Right ventricle myocardium inferior (tissue), 1 donor: ENCODE measurements at regions not wholly inside any gene's neighbourhood (a gene's known extent, or its start where the extent isn't known, plus 50 kb on each side); places are given as distances from the start of the nearest gene placed in this dataset.
"Not testable (repeated sequence)": the region's sequence is repeated elsewhere in the genome, so short reads cannot be mapped to it uniquely, and the experiment has no call there.

ENCODE experiments used
- ATAC-seq: fragments of 200-7000 bp; cut with Tn5 transposase; one replicate; pipeline ENCODE4 v1.9.1; 2020; ENCODE audit warnings: mild to moderate bottlenecking, moderate library complexity
- DNase-seq: peaks from one replicate; pipeline ENCODE4 v3.0.0; 2021; ENCODE audit errors: missing footprints
- intact Hi-C: fragments of 100-400 bp; cut with DNase I; formaldehyde crosslinking; loops from one replicate; pipeline ENCODE4 v1.11.0; 2022
- donor health status: DM: no; HTN: yes; CAD: no; lungs with severe emphysema.

DNA sequence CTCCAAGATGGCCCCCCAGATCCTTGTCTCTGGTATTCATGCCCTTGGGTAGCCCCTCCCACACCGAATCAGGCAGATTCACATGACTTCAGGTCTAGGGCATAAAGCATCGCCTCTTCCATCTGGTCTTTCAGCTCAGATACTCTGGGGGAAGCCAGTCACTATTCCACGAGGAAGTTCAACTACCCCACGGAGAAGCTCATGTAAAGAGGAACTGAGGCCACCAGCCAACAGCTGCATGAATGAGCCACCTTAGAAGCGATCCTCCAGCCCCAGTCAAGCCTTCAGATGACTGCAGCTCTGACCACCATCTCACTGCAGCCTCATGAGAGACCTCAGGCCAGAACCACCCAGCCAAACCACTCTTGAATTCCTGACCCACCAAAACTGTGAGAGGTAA lies 54.1 kb downstream of the SOCS3 start:
- intact Hi-C loops, result no loop called here
- DNase-seq (peak; percentile 39), ATAC-seq (no peak)

DNA sequence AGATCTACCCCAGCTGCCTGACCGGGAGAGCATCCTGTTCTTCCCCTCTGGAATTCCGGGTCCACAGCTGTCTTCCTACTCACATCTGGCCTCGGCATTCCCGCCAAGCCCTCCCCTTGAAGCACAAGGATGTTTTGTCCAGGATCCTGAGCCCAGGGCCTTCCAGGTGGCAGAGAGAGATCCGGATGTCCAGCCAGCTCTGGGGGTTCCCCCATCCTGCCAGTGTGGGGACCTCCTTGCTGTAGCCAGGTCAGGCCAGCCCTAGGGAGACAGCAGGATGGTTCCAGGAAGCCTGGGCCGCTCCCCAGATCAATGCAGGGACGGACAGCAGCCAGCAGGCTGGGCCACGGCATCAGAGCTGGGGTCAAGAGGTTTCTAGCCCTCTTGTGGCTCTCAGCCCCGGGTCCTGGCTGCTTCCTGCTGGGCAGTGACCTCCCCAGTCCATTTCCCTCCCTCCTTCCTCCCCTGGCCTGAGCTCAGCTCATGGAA lies 55.3 kb downstream of the SOCS3 start:
- ATAC-seq, result peak; percentile 80
- intact Hi-C loops, result no loop called here
- peak; percentile 82 for DNase-seq

DNA sequence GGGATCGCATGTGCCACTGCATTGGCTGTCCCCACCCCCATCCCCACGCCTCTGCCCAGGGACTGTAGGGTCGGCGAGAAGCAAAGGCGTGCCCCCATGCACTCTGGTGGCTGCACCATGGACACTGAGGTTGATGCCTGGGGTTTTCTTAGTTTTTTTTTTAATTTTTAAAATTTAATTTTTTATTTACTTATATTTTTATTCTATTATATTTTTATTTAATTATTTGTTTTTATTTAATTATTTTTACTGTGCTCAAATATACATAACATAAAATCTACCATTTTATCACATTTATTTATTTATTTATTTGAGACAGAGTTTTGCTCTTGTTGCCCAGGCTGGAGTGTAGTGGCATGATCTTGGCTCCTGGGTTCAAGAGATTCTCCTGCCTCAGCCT lies 57.4 kb downstream of the SOCS3 start:
- ATAC-seq (no peak), DNase-seq (no peak)
- intact Hi-C loops, result no loop called here

DNA sequence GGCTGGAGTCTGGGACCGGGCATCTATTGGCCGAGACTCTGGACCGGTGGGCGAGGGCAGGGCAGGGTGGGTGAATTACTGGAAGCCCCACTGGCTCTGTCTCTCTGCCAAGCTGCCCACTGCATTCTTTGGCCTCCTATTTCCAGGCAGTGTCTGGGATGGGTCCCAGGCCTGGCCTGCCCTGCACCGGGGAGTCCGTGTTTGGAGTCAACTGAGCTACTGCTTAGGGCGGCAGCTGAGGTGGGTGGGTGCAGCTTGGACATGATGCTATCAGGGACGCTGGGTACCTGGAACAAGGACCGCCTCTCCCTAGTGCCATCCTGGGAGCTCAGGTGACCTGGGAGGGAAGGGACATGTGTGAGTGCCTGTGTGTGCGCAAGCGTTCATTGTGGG lies 58.1 kb downstream of the SOCS3 start:
- intact Hi-C loops, result no loop called here
- ATAC-seq (no peak), DNase-seq (peak; percentile 60)

DNA sequence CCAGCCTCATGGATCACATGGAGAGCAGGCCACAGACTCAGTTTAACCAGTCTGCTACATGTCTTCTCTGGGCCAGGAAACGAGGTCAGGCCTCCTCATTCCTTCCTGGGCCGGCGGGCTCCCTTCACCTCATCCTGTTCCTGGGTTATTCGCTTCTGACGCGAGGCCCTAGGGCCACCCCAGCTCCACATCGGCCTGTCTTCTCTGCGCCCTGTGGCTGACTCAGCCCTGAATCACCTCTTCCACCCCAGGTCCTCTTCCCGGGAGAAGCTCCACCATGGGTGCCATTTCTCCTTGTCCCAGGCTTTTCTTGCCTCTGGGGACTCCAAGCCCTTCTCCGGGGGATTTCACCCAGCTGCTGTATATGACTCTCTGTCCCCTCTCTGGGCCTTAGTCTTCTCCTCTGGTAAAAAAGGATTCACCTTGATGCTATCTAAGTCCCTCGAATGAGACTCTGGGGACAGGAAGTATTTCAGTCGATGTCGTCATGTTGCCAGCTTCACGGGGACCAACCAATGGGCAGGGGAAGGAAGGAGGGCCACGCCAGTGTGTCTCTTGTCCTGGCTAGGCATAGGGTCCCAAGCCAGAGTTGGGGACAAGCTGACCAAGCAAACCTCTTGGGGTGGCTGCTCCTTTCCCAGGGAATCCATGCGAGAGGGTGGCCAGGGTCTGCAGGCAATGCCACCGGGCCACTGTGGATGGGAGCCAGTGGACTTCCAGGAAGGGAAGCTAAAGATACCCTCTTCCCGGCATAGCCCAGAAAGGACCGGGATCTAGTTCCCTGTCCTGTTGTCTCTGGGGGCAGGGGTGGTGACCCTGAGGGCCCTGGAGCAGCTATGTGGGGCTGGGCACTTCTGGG lies 58.7 kb downstream of the SOCS3 start:
- ATAC-seq (no peak), DNase-seq (peak; percentile 41)
- intact Hi-C loops, result no loop called here

DNA sequence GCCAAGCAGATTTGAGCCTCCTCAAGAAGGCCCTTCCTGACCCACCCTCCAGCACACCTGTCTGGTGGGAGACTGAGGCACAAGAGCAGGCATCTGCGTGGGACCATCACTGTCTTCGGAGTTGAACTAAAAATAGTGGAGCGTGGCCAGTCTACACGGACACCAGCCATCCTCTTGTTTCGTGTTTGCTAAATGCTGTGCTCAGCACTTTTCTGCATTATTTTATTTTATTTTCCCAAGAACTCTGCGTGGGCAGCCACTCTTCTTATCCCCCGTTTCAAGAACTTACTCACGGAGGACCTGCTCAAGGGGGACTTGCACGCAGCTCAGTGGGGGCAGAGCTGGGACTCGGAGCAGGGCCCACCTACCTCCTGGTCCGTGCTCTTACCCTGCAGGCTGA lies 60.8 kb downstream of the SOCS3 start:
- ATAC-seq (no peak), DNase-seq (peak; percentile 26)
- intact Hi-C loops, result no loop called here

DNA sequence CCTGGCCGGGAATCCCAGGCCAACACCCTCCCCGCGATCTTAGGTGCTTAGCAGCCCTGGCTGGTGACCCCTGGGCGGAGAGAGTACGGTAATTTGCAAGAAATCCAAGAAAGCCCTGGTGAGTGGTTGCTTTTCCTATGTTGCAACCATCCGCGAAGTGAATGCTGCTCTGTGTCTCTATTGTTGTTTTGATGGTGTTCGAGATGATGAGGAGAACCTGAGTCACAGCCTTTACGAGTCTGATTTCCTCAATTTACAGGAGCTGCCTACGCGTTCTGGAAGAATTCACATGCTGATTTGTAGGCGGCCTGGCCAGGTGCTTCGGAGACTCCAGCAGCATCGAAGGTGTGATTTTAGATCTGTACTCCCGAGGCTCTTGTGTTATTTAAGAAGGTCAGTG lies 63.3 kb downstream of the TMEM235 start:
- no peak for ATAC-seq
- intact Hi-C loops, result loop anchor here (5.0 kb wide), 1 partner anchor 48 kb away; no protein-coding TSS in a partner anchor
- no peak for DNase-seq

DNA sequence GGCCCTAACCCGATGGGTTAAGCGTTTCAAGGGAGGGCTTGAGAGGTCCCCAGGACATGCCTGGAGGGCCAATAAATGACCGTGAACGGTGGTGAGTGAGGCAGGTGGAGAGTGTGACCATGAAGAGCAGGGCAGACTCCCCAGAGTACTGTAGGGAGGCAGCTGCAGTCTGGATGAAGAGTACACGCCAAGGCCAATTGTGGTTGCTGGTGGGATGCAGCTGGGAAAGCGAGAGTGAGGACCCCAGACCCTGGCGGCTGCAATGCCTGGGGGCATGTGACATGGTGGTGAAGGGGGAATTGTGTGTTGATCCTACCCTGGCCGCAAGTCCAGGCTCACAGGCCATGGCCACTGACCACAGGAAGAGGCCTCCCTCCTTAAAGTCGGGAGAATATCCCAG lies 62.9 kb downstream of the TMEM235 start:
- intact Hi-C loops, result loop anchor here (5.0 kb wide), 1 partner anchor 48 kb away; no protein-coding TSS in a partner anchor
- ATAC-seq (no peak), DNase-seq (peak; percentile 45)

DNA sequence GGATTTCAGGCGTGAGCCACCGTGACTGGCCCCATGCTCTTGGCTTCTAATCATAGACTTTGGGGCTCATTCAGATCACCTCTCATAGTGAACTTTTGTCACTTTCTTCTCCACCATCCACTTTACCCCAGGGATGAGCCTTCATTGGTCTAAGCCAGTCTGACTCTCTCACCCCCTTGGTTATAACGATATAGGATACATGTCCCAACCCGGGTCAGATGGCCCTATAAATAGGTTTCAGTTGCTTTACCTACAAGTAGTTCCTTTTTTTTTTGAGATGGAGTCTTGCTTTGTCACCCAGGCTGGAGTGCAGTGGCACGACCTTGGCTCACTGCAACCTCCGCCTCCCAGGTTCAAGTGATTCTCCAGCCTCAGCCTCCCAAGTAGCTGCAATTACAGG lies 61.7 kb downstream of the TMEM235 start:
- ATAC-seq, DNase-seq: not testable (repeated sequence)
- intact Hi-C loops, result loop anchor here (5.0 kb wide), 1 partner anchor 49 kb away; no protein-coding TSS in a partner anchor

DNA sequence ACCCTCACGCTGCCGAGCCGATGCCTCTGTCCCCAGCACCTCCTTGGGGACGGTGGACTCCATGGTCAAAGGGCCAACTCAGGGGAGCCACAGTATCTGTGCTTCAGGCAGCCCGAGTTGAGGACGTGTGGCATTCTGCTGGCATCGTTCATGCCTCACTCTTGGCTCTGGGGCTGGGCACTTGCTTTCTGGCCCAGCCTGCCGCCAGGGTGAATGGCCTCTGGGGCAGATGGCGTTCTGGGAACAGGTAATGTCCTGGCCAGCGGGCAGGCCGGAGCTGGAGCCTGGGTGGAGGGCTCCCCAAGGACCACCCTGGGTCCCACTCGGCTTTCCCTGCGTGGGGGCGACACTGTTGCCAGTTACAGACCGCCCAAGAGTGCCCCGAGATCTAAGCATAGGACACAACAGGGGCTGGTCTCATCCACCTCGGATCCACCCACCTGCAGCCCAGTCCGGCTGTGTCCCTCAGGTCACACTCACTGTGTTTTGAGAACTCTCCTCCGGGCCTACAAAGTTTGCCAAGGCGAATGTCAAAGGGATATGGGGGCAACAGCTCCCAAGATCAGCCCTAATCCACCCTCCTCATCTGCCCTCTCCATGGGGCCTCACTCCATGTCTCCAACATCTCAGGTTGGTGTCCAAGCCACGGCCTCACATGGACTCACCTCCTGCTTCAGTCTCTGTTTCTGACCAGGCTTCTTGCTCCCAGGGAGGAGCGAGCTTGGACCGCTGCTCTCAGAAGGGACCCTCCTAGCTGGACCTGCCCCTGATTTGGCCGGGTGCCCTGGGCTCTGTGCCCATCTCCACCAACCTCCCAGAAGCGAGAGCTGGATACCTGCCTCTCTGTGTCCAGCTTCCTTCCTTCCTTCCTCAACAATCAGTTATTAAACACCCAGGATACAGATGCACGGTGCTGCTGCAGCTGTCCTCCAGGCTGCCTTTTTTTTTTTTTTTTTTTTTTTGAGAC lies 60.8 kb downstream of the TMEM235 start:
- peak; percentile 65 for DNase-seq
- ATAC-seq, result peak; percentile 74
- intact Hi-C loops, result loop anchor here (1.0 to 5.0 kb wide), 2 partner anchors 50 to 68 kb away; partner anchors contain the start of gene SOCS3

DNA sequence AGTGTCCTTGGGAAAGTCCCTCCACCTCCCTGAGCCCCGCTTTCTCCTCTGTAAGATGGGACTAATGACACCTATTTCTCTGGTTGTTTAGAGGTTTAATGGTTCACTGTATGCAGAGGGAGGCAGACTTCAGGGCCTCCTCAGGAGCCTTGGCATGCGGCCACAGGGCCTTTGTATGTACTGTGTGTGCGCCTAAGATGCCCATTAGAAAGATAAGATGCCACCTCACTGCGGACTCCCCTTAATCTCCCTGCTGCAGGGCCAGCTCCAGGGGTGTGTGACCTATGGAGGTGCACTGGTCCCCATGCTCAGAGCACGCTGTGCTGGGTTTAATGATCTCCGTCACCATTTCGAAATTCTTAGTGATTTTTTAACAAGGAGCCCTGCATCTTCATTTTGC lies 59.3 kb downstream of the TMEM235 start:
- intact Hi-C loops, result loop anchor here (5.0 kb wide), 1 partner anchor 52 kb away; no protein-coding TSS in a partner anchor
- no peak for ATAC-seq
- peak; percentile 50 for DNase-seq
